ENCODE measurements at regions not wholly inside any gene's neighbourhood (a gene's known extent, or its start where the extent isn't known, plus 50 kb on each side); places are given as distances from the start of the nearest gene placed in this dataset.

GRCh38 chrX:20637351-20637750 is 370.6 kb upstream of the RPS6KA3 start:
- TF ChIP-seq CTCF (IDR thresholded peaks at IDR 0.05; ENCODE audit: control insufficient read depth, insufficient read depth, low read depth, low read length, missing control alignments), result no peak
- H3K4me3 ChIP-seq (ENCODE audit: control insufficient read depth, low read depth, low read length), result no peak overlapping the region
- DNase-seq (ENCODE audit: low read depth), result no peak

DNA sequence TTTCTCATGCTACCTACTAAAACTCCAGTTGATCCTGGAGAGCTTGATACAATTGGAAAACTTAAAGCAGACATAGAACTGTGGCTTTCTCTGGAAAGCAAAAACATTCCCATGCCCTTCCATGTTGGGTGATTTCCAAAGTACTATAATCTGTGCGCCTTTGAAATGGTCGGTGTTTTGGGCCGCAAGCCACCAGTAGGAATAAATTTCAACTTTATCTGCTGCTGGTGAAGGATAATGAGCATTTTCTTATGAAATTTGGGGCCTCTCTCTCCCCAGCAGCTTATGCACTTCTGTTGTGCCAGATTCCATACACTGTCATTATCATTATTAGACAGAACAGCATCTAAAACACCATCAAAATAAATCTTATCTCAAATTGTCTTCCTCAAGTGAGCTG is 366.7 kb upstream of the RPS6KA3 start:
- DNase-seq (ENCODE audit: low read depth), result no peak
- H3K4me3 ChIP-seq (ENCODE audit: control insufficient read depth, low read depth, low read length), result no peak overlapping the region
- no peak for TF ChIP-seq CTCF (IDR thresholded peaks at IDR 0.05; ENCODE audit: control insufficient read depth, insufficient read depth, low read depth, low read length, missing control alignments)

DNA sequence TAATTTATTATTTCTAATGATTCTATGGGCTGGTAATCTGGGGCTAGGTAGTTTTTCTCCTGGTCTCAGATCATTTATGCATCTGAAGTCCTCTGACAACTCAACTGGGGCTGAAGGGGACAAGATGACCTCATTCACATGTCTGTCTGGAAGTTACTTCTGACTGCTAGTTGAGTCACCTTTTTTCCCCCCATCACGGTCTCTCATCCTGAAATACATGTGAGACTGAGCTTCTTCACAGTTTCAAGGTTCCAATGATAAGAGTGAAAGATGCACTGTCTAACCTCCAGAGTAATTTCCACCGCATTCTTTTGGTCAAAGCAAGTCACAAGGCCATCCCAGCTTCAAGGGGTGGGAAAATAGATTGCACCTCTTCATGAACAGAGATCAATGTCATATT is 356.7 kb upstream of the RPS6KA3 start:
- no peak for DNase-seq (ENCODE audit: low read depth)
- H3K4me3 ChIP-seq (ENCODE audit: control insufficient read depth, low read depth, low read length), result no peak overlapping the region
- no peak for TF ChIP-seq CTCF (IDR thresholded peaks at IDR 0.05; ENCODE audit: control insufficient read depth, insufficient read depth, low read depth, low read length, missing control alignments)

DNA sequence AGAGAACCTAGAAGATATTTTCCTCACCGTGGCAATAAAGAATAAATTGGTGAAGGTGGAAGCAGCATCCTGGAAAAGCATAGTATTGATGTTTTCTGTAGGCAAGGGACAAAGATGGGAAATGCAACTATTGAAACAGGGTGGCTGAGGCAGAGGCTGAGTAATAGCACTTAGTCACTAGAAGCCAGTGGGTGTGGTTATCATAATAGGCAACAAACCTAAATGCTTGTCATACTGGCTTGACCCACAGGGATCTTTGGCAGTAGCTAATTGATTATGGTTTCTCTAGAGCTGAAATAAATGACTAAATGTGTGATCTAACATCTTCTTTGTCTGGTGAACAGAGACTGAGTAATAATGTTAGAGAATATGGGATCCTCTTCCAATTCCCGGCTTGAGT is 353.6 kb upstream of the RPS6KA3 start:
- no peak overlapping the region for H3K4me3 ChIP-seq (ENCODE audit: control insufficient read depth, low read depth, low read length)
- no peak for DNase-seq (ENCODE audit: low read depth)
- TF ChIP-seq CTCF (IDR thresholded peaks at IDR 0.05; ENCODE audit: control insufficient read depth, insufficient read depth, low read depth, low read length, missing control alignments), result no peak

- no peak for DNase-seq (ENCODE audit: low read depth)
- no peak overlapping the region for H3K4me3 ChIP-seq (ENCODE audit: control insufficient read depth, low read depth, low read length)
- TF ChIP-seq CTCF (IDR thresholded peaks at IDR 0.05; ENCODE audit: control insufficient read depth, insufficient read depth, low read depth, low read length, missing control alignments), result no peak
Observed at GRCh38 chrX:20609916-20610415, 343.3 kb upstream of the RPS6KA3 start.

DNA sequence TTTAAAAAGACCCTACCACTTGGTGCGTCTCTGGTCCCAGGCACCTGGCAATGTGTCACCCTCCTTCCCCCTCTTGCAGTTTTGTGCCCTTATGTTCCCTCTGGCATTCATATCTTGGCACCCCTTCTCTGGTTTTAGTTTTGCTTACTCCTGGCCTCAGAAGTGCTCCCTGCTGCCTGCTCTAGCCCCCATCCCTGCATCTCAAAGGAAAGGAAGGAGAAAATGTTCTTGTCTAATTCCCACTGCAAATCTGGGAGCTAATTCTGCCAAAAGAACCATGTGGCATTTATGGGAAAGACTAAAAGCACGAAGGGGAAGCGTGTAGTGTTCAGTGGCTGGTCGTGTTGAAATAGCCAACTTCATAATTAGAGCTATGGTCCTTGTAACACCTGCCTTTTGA is 340.1 kb upstream of the RPS6KA3 start:
- H3K4me3 ChIP-seq (ENCODE audit: control insufficient read depth, low read depth, low read length), result no peak overlapping the region
- TF ChIP-seq CTCF (IDR thresholded peaks at IDR 0.05; ENCODE audit: control insufficient read depth, insufficient read depth, low read depth, low read length, missing control alignments), result no peak
- no peak for DNase-seq (ENCODE audit: low read depth)

- DNase-seq (ENCODE audit: low read depth), result no peak
- no peak for TF ChIP-seq CTCF (IDR thresholded peaks at IDR 0.05; ENCODE audit: control insufficient read depth, insufficient read depth, low read depth, low read length, missing control alignments)
- H3K4me3 ChIP-seq (ENCODE audit: control insufficient read depth, low read depth, low read length), result no peak overlapping the region
Observed at GRCh38 chrX:20596856-20597255, 330.1 kb upstream of the RPS6KA3 start.
